B cell (primary cell): ENCODE measurements at regions not wholly inside any gene's neighbourhood (a gene's known extent, or its start where the extent isn't known, plus 50 kb on each side); places are given as distances from the start of the nearest gene placed in this dataset.

ENCODE experiments used
- ATAC-seq: fragments of 200-7000 bp; cut with Tn5 transposase; one replicate; pipeline ENCODE4 v1.10.0; 2021; ENCODE audit warnings: low read depth, mild to moderate bottlenecking, moderate number of reproducible peaks, moderate library complexity
- CTCF ChIA-PET: fragments of 350-600 bp; sonication (Branson Sonifier 250); formaldehyde crosslinking; loops from one replicate; lab custom pipeline; 2021; ENCODE audit warnings: antibody characterized with exemption, inconsistent platforms; lab: Charles Lee
- POLR2A ChIA-PET: fragments of 350-600 bp; sonication (Branson Sonifier 250); formaldehyde crosslinking; loops from one replicate; lab custom pipeline; 2021; ENCODE audit warnings: antibody characterized with exemption; lab: Charles Lee
- DNase-seq: peaks from one replicate; pipeline ENCODE4 v3.0.0; 2013
- H2AFZ ChIP-seq: 2 replicates; pipeline ENCODE4 v1.6.1; 2012; ENCODE audit warnings: mild to moderate bottlenecking, low read depth, low read length; ENCODE audit not compliant: insufficient read depth, poor library complexity, severe bottlenecking
- H3K27ac ChIP-seq, 2 donors: 1 replicate in 1 of 2; 2 replicates in 1 of 2; pipeline ENCODE4 v1.5.1; 2012 to 2013; ENCODE audit warnings: low read length in 2 of 2, mild to moderate bottlenecking in 2 of 2, moderate library complexity in 1 of 2
- H3K27me3 ChIP-seq, 4 experiments: fragments of 200-600 bp in 1 of 4; sonication (generic) in 1 of 4; replicated peaks in 1 of 4; 1 replicate in 2 of 4; 2 replicates in 2 of 4; pipeline versions ENCODE4 v1.6.1 to v1.7.0; 2013 to 2016; ENCODE audit warnings: low read length in 3 of 4, mild to moderate bottlenecking in 2 of 4, mixed read lengths in 1 of 4, moderate library complexity in 1 of 4; ENCODE audit not compliant: insufficient read depth in 4 of 4, control insufficient read depth in 3 of 4; ENCODE audit errors: control extremely low read depth in 1 of 4
- H3K36me3 ChIP-seq, 2 experiments: replicated peaks in 1 of 2; 1 replicate in 1 of 2; 2 replicates in 1 of 2; pipeline versions ENCODE4 v1.6.1 to v1.7.1; 2013; ENCODE audit warnings: low read length in 1 of 2; ENCODE audit not compliant: insufficient read depth in 2 of 2, control insufficient read depth in 1 of 2; ENCODE audit errors: control extremely low read depth in 1 of 2, extremely low read depth in 1 of 2
- H3K4me1 ChIP-seq, 2 donors: fragments of 200-600 bp in 1 of 2; sonication (generic) in 1 of 2; 1 replicate in 1 of 2; 2 replicates in 1 of 2; pipeline versions ENCODE4 v1.5.1 to v1.6.1; 2013 to 2017; ENCODE audit warnings: low read length in 2 of 2; ENCODE audit not compliant: control insufficient read depth in 2 of 2, insufficient read depth in 2 of 2
- H3K4me2 ChIP-seq: replicated peaks from 2 replicates; pipeline ENCODE3; 2012; ENCODE audit warnings: mild to moderate bottlenecking, low read depth, low read length; ENCODE audit not compliant: poor library complexity, severe bottlenecking
- H3K4me3 ChIP-seq, 5 experiments: fragments of 200-600 bp in 1 of 5; sonication (generic) in 1 of 5; 1 replicate in 3 of 5; 2 replicates in 2 of 5; pipeline versions ENCODE4 v1.5.1 to v1.7.0; 2011 to 2016; ENCODE audit warnings: low read length in 4 of 5, mild to moderate bottlenecking in 4 of 5, low read depth in 2 of 5, control low read depth in 1 of 5, moderate library complexity in 1 of 5; ENCODE audit not compliant: insufficient read depth in 1 of 5; ENCODE audit errors: control extremely low read depth in 1 of 5, extremely low read depth in 1 of 5
- H3K79me2 ChIP-seq: fragments of 200-600 bp; sonication (generic); one replicate; pipeline ENCODE4 v1.6.0; 2016; ENCODE audit warnings: low read length; ENCODE audit not compliant: control insufficient read depth, insufficient read depth
- H3K9ac ChIP-seq: fragments of 200-600 bp; sonication (generic); 2 replicates; pipeline ENCODE4 v1.6.1; 2017; ENCODE audit warnings: mild to moderate bottlenecking, low read length, moderate library complexity
- H3K9me3 ChIP-seq, 3 donors: one replicate each; pipeline versions ENCODE4 v1.6.1 to v1.7.1; 2013; ENCODE audit warnings: low read length in 2 of 3; ENCODE audit not compliant: control insufficient read depth in 2 of 3, insufficient read depth in 1 of 3; ENCODE audit errors: control extremely low read depth in 1 of 3
- H4K20me1 ChIP-seq: 2 replicates; pipeline ENCODE4 v1.6.0; 2012; ENCODE audit warnings: mild to moderate bottlenecking, low read length; ENCODE audit not compliant: insufficient read depth, control insufficient read depth, poor library complexity, severe bottlenecking
- H3K27ac Mint-ChIP-seq: one replicate; pipeline ENCODE4 v1.8.0; 2021; ENCODE audit warnings: mixed read lengths
- H3K27me3 Mint-ChIP-seq: one replicate; pipeline ENCODE4 v1.8.0; 2021; ENCODE audit warnings: mixed read lengths
- H3K4me1 Mint-ChIP-seq: one replicate; pipeline ENCODE4 v1.8.0; 2021; ENCODE audit warnings: mixed read lengths
- H3K4me3 Mint-ChIP-seq: one replicate; pipeline ENCODE4 v1.8.0; 2021; ENCODE audit warnings: mixed read lengths
- H3K9me3 Mint-ChIP-seq: one replicate; pipeline ENCODE4 v1.8.0; 2022; ENCODE audit warnings: mixed read lengths; ENCODE audit not compliant: insufficient read depth
- EZH2 ChIP-seq: IDR thresholded peaks from 2 replicates; pipeline ENCODE4 v1.6.1; 2012; ENCODE audit warnings: borderline replicate concordance, low read depth, mild to moderate bottlenecking, moderate library complexity, low read length; ENCODE audit not compliant: insufficient read depth, poor library complexity, severe bottlenecking
- WGBS: methylation state at CpG from one replicate; pipeline ENCODE4 v1.1.5; 2013; ENCODE audit warnings: missing lambda C conversion rate; ENCODE audit not compliant: insufficient coverage; 5-methylcytosine and 5-hydroxymethylcytosine counted together
- intact Hi-C: fragments of 100-400 bp; cut with micrococcal nuclease; formaldehyde crosslinking; loops from one replicate; pipeline ENCODE4 v1.10.0; 2022
- TF ChIP-seq, protein P1 (sequence below): fragments of 200-600 bp; IDR thresholded peaks from one replicate; pipeline ENCODE4 v1.8.0; 2022; ENCODE audit warnings: antibody characterized with exemption, mild to moderate bottlenecking

DNA sequence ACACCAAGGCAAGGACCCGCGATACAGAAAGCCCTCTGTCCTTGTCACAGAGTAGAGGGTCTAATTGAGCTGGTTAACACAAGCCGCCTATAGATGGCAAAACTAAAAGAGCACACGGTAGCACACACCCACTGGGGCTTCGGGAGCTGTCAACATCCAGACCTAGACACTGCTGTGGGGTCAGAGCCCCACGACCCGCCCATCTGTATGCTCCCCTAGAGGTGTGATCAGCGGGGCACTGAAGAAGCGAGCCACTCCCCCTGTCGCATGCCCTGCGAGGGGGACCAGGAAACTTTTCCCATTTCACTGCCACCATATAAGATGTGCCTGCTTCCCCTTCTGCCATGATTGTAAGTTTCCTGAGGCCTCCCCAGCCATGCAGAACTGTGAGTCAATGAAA is 1255.8 kb upstream of the CDH8 start:
- Mint-ChIP-seq H3K27ac (no peak overlapping the region), H3K27me3 (no peaks in the 10 kb centered on the region), H3K4me1 (no peaks in the 10 kb centered on the region), H3K9me3 (no peaks in the 10 kb centered on the region), H3K4me3 (no peak overlapping the region)
- 83% methylated on average over 9 of the region's 11 CpGs for WGBS
- ATAC-seq (no peak), DNase-seq (no peak)
- Histone ChIP-seq H3K27me3 (no peaks in the 10 kb centered on the region), H3K4me3 (no peak overlapping the region), H4K20me1 (no peaks in the 10 kb centered on the region), H3K9me3 (peaks cover 0 to 13% (median 0%) of the 10 kb centered on the region in 3 donors), H3K79me2 (no peaks in the 10 kb centered on the region), H3K27ac (no peak overlapping the region), H3K4me1 (no peaks in the 10 kb centered on the region), H2AFZ (no peak overlapping the region), H3K4me2 (no peak overlapping the region), H3K36me3 (no peaks in the 10 kb centered on the region), H3K9ac (no peak overlapping the region)
- CTCF ChIA-PET, result no interaction called here
- TF ChIP-seq, protein P1, sequence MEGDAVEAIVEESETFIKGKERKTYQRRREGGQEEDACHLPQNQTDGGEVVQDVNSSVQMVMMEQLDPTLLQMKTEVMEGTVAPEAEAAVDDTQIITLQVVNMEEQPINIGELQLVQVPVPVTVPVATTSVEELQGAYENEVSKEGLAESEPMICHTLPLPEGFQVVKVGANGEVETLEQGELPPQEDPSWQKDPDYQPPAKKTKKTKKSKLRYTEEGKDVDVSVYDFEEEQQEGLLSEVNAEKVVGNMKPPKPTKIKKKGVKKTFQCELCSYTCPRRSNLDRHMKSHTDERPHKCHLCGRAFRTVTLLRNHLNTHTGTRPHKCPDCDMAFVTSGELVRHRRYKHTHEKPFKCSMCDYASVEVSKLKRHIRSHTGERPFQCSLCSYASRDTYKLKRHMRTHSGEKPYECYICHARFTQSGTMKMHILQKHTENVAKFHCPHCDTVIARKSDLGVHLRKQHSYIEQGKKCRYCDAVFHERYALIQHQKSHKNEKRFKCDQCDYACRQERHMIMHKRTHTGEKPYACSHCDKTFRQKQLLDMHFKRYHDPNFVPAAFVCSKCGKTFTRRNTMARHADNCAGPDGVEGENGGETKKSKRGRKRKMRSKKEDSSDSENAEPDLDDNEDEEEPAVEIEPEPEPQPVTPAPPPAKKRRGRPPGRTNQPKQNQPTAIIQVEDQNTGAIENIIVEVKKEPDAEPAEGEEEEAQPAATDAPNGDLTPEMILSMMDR, result no peak
- TF ChIP-seq EZH2, result no peak
- intact Hi-C loops, result no loop called here
- POLR2A ChIA-PET, result no interaction called here

DNA sequence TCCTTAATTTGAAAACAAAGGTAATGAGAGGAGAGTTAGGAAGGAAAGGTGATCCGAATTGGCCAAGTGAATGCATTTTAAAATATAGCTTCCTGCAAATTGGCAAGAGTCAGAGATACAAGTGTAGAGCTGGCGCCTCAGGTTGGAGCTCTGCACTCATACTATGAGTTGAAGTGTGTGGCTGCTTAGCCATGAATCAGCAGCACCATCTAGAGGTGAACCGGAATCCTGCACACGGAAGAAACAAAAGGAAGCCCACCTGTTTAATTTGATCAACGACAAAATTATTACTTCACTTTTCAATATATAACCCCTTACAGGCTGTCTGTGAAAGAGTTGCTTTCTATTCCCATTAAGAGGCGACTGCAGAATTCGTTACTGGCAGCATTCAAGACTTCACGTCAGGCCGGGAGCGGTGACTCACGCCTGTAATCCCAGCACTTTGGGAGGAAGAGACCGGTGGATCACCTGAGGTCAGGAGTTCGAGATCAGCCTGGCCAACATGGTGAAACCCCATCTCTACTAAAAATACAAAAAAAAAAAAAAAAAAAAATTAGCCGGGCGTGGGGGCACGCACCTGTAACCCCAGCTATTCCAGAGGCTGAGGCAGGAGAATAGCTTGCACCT is 1253.7 kb upstream of the CDH8 start:
- Histone ChIP-seq H3K27me3 (no peaks in the 10 kb centered on the region), H3K9ac (no peak overlapping the region), H2AFZ (no peak overlapping the region), H3K4me3 (no peak overlapping the region), H4K20me1 (no peaks in the 10 kb centered on the region), H3K4me1 (no peaks in the 10 kb centered on the region), H3K27ac (no peak overlapping the region), H3K36me3 (no peaks in the 10 kb centered on the region), H3K79me2 (no peaks in the 10 kb centered on the region), H3K9me3 (peaks cover 0 to 13% (median 0%) of the 10 kb centered on the region in 3 donors), H3K4me2 (no peak overlapping the region)
- 66% methylated on average over 7 of the region's 16 CpGs for WGBS
- TF ChIP-seq, protein P1, result no peak
- Mint-ChIP-seq H3K4me1 (no peaks in the 10 kb centered on the region), H3K4me3 (no peak overlapping the region), H3K9me3 (no peaks in the 10 kb centered on the region), H3K27me3 (no peaks in the 10 kb centered on the region), H3K27ac (no peak overlapping the region)
- ChIA-PET POLR2A (no interaction called here), CTCF (no interaction called here)
- DNase-seq, result no peak
- intact Hi-C loops, result no loop called here
- ATAC-seq, result no peak
